Brain microvascular endothelial cell (primary cell): ENCODE measurements at regions not wholly inside any gene's neighbourhood (a gene's known extent, or its start where the extent isn't known, plus 50 kb on each side); places are given as distances from the start of the nearest gene placed in this dataset.

Experiments used
- DNase-seq: peaks from one replicate; pipeline ENCODE4 v3.0.0-alpha.2; 2020
- H3K27ac ChIP-seq: fragments of 250-450 bp; sonication (Bioruptor Pico); 2 replicates; pipeline ENCODE4 v1.5.1; 2020; ENCODE audit warnings: mild to moderate bottlenecking, moderate library complexity
- H3K27me3 ChIP-seq: fragments of 250-450 bp; sonication (Bioruptor Pico); replicated peaks from 2 replicates; pipeline ENCODE4 v1.5.1; 2020; ENCODE audit warnings: mild to moderate bottlenecking
- H3K36me3 ChIP-seq: fragments of 250-450 bp; sonication (Bioruptor Pico); replicated peaks from 2 replicates; pipeline ENCODE4 v1.5.1; 2020; ENCODE audit warnings: mild to moderate bottlenecking
- H3K4me3 ChIP-seq: 2 replicates; pipeline ENCODE4 v1.5.1; 2011; ENCODE audit warnings: low read depth, mild to moderate bottlenecking, control low read depth, low read length, moderate library complexity
- CTCF ChIP-seq: IDR thresholded peaks from 2 replicates; pipeline ENCODE4 v1.5.1; 2011; ENCODE audit warnings: low read depth, mild to moderate bottlenecking, moderate library complexity, low read length, control low read depth, inconsistent platforms; ENCODE audit errors: missing control alignments
- in situ Hi-C: cut with HindIII; loops from 2 replicates; pipeline ENCODE4 v1.10.0; 2017; ENCODE audit warnings: low sequenced_read_pairs, low pct_ligation_motif_present

GRCh38 chr11:112336356-112336886 is 75.8 kb upstream of the PLET1 start:
- no peak for TF ChIP-seq CTCF
- in situ Hi-C loops = no loop called here
- no peak for DNase-seq
- Histone ChIP-seq H3K36me3 (no peaks in the 10 kb centered on the region), H3K4me3 (no peak overlapping the region), H3K27me3 (peaks cover 2% of the 10 kb centered on the region), H3K27ac (no peak overlapping the region)

- DNase-seq = no peak
- no peak overlapping the region for H3K4me3 ChIP-seq
- no peaks in the 10 kb centered on the region for H3K27me3 ChIP-seq
- H3K36me3 ChIP-seq = no peaks in the 10 kb centered on the region
- no peak overlapping the region for H3K27ac ChIP-seq
- TF ChIP-seq CTCF = no peak
- in situ Hi-C loops = no loop called here
These were observed 78.9 kb upstream of the PLET1 start for GRCh38 chr11:112339566-112339965.

- TF ChIP-seq CTCF = no peak
- no peaks in the 10 kb centered on the region for H3K27me3 ChIP-seq
- no peak overlapping the region for H3K27ac ChIP-seq
- H3K36me3 ChIP-seq = no peaks in the 10 kb centered on the region
- no peak overlapping the region for H3K4me3 ChIP-seq
- peak; percentile 31 for DNase-seq
- in situ Hi-C loops = no loop called here
These were observed 82.8 kb upstream of the PLET1 start for GRCh38 chr11:112343368-112344039.

DNA sequence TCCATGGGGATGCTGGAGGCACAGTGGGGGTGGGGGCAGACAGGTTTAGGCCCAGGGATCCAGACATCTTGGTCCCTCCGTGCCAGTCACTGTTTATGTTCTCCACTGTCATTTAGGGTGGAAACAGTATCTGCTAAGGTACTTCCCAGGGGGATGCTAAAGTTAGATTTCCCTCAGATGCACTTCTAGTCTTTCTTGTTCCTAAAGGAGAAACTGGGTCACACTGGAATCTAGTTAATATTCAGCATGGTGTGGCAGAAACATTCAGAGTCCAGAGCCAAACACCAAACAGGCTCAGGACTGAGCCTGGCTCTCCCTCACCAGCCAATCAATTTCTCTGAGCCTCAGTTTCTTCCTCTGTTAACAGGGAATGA is 83.4 kb upstream of the PLET1 start:
- DNase-seq = no peak
- H3K27ac ChIP-seq = no peak overlapping the region
- TF ChIP-seq CTCF = no peak
- no peak overlapping the region for H3K4me3 ChIP-seq
- in situ Hi-C loops = no loop called here
- no peaks in the 10 kb centered on the region for H3K27me3 ChIP-seq
- H3K36me3 ChIP-seq = no peaks in the 10 kb centered on the region

- no peak for DNase-seq
- no peaks in the 10 kb centered on the region for H3K36me3 ChIP-seq
- H3K4me3 ChIP-seq = no peak overlapping the region
- H3K27me3 ChIP-seq = no peaks in the 10 kb centered on the region
- in situ Hi-C loops = no loop called here
- no peak overlapping the region for H3K27ac ChIP-seq
- no peak for TF ChIP-seq CTCF
These were observed 84.5 kb upstream of the PLET1 start for GRCh38 chr11:112345166-112345565.

DNA sequence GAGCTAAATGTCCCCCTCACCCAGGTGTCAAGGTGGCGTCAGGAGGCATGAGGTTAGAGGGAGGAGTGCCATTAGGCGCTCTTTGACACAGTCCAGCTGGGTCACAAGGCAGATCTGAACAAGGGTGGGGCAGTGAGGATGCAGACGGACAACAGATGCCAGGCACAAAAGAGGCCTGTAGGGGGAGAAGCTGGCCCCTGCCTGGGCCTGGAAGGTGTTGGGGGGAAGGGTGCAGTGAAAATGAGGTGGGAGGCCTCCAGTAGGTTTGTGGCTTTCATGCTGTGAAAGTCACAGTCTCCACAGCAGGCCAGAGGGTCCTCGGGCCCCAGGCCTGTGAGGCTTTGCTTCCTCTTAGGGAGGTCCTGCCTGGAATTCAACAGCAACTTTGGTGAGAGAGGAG is 85.0 kb upstream of the PLET1 start:
- Histone ChIP-seq H3K36me3 (no peaks in the 10 kb centered on the region), H3K27me3 (no peaks in the 10 kb centered on the region), H3K4me3 (no peak overlapping the region), H3K27ac (no peak overlapping the region)
- peak; percentile 20 for TF ChIP-seq CTCF
- in situ Hi-C loops = no loop called here
- DNase-seq = no peak
